OCI-LY7 (cell line): ENCODE measurements at regions not wholly inside any gene's neighbourhood (a gene's known extent, or its start where the extent isn't known, plus 50 kb on each side); places are given as distances from the start of the nearest gene placed in this dataset.

Source experiments
- CTCF ChIP-seq: fragments of 200-600 bp; sonication (generic); conservative IDR thresholded peaks from 2 replicates; pipeline ENCODE4 v1.5.1; 2014; ENCODE audit warnings: mild to moderate bottlenecking, antibody characterized with exemption, low read length, moderate library complexity, mixed read lengths
- EZH2phosphoT487 ChIP-seq: fragments of 200-600 bp; sonication (generic); IDR thresholded peaks from 2 replicates; pipeline ENCODE4 v1.6.1; 2018; ENCODE audit warnings: low read depth, borderline replicate concordance, mild to moderate bottlenecking, mixed run types, antibody characterized with exemption, low read length, moderate library complexity, mixed read lengths

- TF ChIP-seq CTCF (no peak), EZH2phosphoT487 (no peak)
Observed at GRCh38 chr20:23242556-23243180, 107.9 kb upstream of the NXT1 start.
